Activated CD8-positive, alpha-beta memory T cell treated with anti-CD3 and anti-CD28 coated beads for 36 hours (primary cell): ENCODE measurements at regions not wholly inside any gene's neighbourhood (a gene's known extent, or its start where the extent isn't known, plus 50 kb on each side); places are given as distances from the start of the nearest gene placed in this dataset.
"Not testable (repeated sequence)": the region's sequence is repeated elsewhere in the genome, so short reads cannot be mapped to it uniquely, and the experiment has no call there.

ENCODE experiments used
- CTCF ChIA-PET: fragments of 350-600 bp; sonication (Branson Sonifier 250); formaldehyde crosslinking; loops from one replicate; lab custom pipeline; 2021; ENCODE audit warnings: antibody characterized with exemption; lab: Charles Lee
- POLR2A ChIA-PET: fragments of 350-600 bp; sonication (Branson Sonifier 250); formaldehyde crosslinking; loops from one replicate; lab custom pipeline; 2021; ENCODE audit warnings: antibody characterized with exemption; lab: Charles Lee

DNA sequence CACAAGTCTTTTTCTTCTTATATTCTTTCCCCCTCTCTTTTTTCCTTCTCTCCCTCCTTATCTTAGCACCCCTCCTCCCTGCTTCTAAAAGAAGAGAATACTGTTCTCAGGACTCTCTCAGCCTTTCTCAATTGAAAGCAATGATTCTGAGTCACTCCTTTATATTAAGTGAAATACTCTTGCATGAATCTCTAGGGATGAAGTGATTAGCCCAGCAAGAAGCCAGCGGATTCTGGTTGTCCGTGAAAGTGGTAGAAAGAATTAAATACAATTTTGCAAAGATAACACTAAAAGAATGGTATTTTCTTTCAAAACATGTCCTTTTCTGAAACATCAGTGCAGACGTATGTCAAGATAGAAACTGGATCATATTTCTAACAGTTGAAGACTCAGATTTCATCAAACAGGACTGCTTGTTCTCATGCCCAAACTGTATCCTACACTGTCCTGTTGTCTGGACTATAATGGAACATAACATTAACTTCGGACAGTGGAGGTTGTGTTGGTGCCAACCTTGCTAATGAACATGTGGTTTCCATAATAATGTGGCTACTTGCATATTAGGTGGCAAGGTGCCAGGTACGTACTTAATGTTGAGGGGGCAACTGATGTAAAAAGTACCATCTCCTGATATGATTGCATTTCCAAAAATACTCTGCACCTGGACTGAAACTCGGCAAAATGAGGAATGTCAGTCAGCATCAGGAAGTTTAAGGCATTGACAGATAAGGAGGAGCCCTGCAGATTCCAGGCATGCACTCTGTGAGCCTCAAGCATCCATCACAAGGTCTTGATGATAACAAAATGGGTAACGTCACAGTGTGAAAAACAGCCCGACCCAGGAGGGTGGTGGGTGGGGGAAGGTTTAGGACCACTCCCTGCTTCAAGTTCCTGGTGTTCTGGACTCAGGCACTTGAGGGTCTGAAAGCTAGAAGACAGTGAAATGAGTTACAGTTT lies 357.2 kb downstream of the DLEU7 start:
- CTCF ChIA-PET, result no interaction called here
- POLR2A ChIA-PET, result no interaction called here

GRCh38 chr13:50493683-50494082 lies 349.8 kb downstream of the DLEU7 start:
- ChIA-PET POLR2A (no interaction called here), CTCF (no interaction called here)

- POLR2A ChIA-PET, result no interaction called here
- CTCF ChIA-PET, result no interaction called here
Observed at GRCh38 chr13:50494138-50494537, 349.4 kb downstream of the DLEU7 start.

- POLR2A ChIA-PET, CTCF ChIA-PET: not testable (repeated sequence)
Observed at GRCh38 chr13:50503212-50503611, 340.3 kb downstream of the DLEU7 start.

GRCh38 chr13:50509167-50509566 lies 334.3 kb downstream of the DLEU7 start:
- ChIA-PET POLR2A (interaction anchor here (0.6 kb wide), 1 partner anchor 108 kb away, joined by 4 read pairs; no protein-coding TSS in a partner anchor), CTCF (no interaction called here)

DNA sequence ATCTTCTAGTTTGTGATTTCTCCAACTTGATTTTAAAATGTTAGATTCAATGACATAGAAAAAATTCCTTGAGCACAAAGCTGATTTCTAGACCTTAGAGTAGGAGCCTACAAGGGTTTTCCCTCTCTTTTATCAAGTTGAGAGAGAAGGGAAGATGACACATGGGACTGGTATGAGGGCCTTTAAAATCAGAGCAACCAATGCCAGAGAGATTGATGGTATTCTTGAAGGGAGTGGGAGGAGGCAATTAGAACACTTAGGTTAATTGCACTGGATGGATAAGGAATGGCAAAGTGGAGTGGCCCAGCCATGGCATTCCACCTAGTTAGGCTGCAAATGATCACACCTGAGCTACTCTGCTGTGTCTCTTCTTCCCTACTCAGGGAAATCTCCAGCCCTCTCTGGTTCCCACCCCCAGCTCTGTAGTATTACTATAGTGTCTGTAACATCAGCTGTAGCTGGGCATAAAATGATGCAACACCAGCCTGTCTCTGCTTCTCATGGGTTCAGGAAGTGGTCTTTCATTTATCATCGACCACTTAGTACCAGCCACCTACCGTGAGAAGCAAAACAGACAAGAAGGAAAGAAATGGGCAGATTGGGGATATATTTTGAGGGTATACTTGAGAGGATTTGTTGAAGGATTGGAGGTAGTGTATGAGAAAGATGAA lies 333.6 kb downstream of the DLEU7 start:
- POLR2A ChIA-PET, result interaction anchor here (0.6 kb wide), 1 partner anchor 109 kb away, joined by 4 read pairs; no protein-coding TSS in a partner anchor
- CTCF ChIA-PET, result no interaction called here

- CTCF ChIA-PET, POLR2A ChIA-PET: not testable (repeated sequence)
Observed at GRCh38 chr13:50510885-50511545, 332.5 kb downstream of the DLEU7 start.

DNA sequence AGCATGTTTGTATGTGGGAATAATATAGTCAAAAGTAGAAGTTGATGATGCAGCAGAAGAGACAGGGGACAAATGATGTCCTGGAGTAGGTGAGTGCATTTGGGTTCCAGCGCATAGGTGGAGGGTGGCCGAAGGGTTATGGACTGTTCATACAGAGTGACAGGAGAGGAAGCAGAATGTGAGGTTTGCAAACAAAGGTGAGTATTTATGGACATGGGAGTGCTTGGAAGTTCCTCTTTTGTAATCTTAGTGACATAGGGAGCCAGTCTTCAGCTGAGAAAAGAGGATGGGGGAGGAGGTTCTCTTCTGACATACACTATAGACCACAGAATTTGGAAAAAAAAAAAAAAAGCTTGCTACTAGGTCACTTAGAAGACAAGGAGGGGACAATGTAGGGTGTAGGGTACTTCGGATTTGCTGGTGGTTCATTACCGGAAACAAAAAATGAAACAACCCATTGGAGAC lies 331.6 kb downstream of the DLEU7 start:
- ChIA-PET POLR2A (no interaction called here), CTCF (interaction anchor here (0.8 kb wide), 1 partner anchor 129 kb away, joined by 3 read pairs; no protein-coding TSS in a partner anchor)

DNA sequence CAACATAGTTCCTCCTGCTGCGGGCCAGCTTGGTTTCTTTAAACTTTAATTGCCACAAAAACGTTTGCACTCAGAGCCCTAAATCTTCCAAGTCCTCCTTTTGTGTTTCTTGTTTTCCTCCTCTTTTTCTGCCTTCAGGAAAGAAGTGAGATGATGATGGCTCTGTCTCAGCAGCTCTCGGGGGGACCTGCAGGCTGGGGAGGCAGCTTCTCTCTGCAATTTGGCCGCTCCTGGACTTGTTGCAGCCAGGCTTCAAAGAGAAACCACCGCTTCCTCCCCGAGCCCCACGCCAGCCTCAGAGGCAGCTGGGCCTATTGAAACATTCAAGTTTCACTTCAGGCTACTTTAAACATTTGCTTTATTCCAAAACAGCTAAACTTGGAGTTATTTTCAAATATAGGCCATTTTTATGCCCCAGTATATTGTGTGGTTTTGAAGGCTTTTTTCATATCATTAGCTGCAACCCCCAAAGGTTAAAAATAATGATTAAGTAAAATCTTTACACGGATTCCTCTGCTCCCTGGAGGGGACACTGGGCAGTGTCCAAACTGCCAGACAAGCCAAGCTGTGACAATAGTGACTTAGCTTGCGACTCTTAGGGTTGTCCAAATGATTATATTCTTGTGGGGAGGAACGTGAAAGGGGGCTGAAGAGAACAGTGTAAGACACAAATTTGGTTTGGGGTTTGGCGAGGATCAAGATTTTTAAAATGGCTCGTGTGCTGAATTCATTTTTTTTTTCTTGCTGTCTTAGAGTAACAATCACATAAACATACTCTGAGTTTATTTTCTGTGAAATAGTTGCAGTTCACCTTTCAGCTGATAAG lies 330.8 kb downstream of the DLEU7 start:
- CTCF ChIA-PET, result interaction anchor here (0.8 kb wide), 1 partner anchor 130 kb away, joined by 3 read pairs; no protein-coding TSS in a partner anchor
- POLR2A ChIA-PET, result no interaction called here

- POLR2A ChIA-PET, result no interaction called here
- CTCF ChIA-PET, result no interaction called here
Observed at GRCh38 chr13:50513300-50513877, 330.1 kb downstream of the DLEU7 start.

DNA sequence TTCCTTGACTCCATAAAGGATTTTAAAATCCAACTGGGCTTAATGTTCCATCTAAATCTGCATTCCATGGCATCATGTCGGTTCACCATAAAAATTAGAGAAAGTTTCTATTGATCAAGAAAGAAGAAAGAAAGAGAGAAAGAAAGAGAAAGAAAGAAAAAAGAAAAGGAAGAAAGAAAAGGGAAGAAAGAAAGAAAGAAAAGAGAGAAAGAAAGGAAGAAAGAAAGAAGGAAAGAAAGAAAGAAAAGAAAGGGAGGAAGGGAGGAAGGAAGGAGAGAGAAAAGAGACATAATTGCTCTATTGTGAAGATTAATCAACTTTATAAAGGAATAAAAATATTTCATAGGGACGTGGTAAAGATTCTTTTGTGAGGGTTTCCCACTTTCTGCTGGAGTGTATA lies 329.2 kb downstream of the DLEU7 start:
- POLR2A ChIA-PET, result interaction anchor here (0.6 kb wide), 1 partner anchor 264 kb away, joined by 6 read pairs; no protein-coding TSS in a partner anchor
- CTCF ChIA-PET, result no interaction called here

- ChIA-PET POLR2A (no interaction called here), CTCF (no interaction called here)
Observed at GRCh38 chr13:50518131-50518530, 325.4 kb downstream of the DLEU7 start.

DNA sequence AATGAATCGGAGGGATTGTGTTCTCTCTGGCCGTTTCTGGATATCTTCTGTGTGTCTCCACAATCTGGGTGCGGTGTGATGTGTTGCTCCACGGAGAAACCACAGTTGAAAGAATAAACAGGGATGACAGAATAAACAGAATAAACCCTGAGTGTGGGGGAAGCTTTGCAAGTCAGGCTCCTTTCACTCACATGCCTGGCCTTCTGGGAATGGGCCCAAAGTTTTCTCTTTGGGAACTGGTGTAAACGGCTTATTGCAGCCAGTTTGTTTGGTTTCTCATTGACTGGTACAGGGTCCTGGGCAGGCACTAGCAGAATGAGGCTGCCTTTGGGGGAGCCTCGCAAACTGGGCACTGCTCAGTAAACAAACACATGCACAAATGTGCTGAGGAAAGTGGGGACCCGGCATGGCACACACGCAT lies 324.7 kb downstream of the DLEU7 start:
- POLR2A ChIA-PET, result no interaction called here
- CTCF ChIA-PET, result no interaction called here

GRCh38 chr13:50519866-50520265 lies 323.6 kb downstream of the DLEU7 start:
- CTCF ChIA-PET, result no interaction called here
- POLR2A ChIA-PET, result no interaction called here

- POLR2A ChIA-PET, result no interaction called here
- CTCF ChIA-PET, result no interaction called here
Observed at GRCh38 chr13:50521006-50521830, 322.3 kb downstream of the DLEU7 start.

- POLR2A ChIA-PET, result no interaction called here
- CTCF ChIA-PET, result no interaction called here
Observed at GRCh38 chr13:50521831-50522149, 321.7 kb downstream of the DLEU7 start.

DNA sequence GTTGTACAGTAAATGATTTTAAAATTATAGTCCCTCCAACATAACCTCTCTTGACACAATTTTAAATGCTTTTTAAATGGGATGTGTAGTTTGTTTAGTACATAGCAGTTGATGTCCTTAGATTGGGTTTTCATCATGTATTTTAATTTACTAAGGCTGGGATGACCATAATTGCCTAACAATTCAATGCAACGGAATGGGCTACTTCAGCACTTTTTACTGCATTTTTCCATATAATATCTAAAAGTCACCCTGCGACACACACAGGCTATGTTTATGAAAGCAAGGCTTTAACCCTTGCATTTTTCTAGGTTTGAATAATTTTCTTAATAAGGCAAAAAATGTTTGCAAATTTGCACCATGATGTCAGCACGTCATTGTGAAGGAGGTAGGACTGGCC lies 321.0 kb downstream of the DLEU7 start:
- CTCF ChIA-PET, result no interaction called here
- POLR2A ChIA-PET, result no interaction called here

- ChIA-PET CTCF (no interaction called here), POLR2A (no interaction called here)
Observed at GRCh38 chr13:50523307-50523706, 320.2 kb downstream of the DLEU7 start.
